Loucy (cell line): ENCODE measurements at regions not wholly inside any gene's neighbourhood (a gene's known extent, or its start where the extent isn't known, plus 50 kb on each side); places are given as distances from the start of the nearest gene placed in this dataset.

Experiments
- CTCF ChIP-seq: fragments of 200-600 bp; sonication (generic); conservative IDR thresholded peaks from 2 replicates; pipeline ENCODE4 v1.5.1; 2014; ENCODE audit warnings: mild to moderate bottlenecking, antibody characterized with exemption, low read length
- EZH2phosphoT487 ChIP-seq: fragments of 200-600 bp; IDR thresholded peaks from 2 replicates; pipeline ENCODE4 v1.6.1; 2018; ENCODE audit warnings: antibody characterized with exemption, mild to moderate bottlenecking, moderate library complexity, borderline replicate concordance

GRCh38 chr1:82045221-82045620, 244.5 kb downstream of the ADGRL2 start:
- no peak for TF ChIP-seq CTCF
- TF ChIP-seq EZH2phosphoT487, result no peak
